WERI-Rb-1 (cell line): ENCODE measurements at regions not wholly inside any gene's neighbourhood (a gene's known extent, or its start where the extent isn't known, plus 50 kb on each side); places are given as distances from the start of the nearest gene placed in this dataset.

ENCODE experiments used
- DNase-seq: peaks from one replicate; pipeline ENCODE4 v3.0.0-alpha.2; 2020
- H3K27ac ChIP-seq: fragments of 250-450 bp; sonication (Bioruptor Pico); 2 replicates; pipeline ENCODE4 v1.5.1; 2020; ENCODE audit warnings: mild to moderate bottlenecking, moderate library complexity
- H3K27me3 ChIP-seq: fragments of 250-450 bp; sonication (Bioruptor Pico); 2 replicates; pipeline ENCODE4 v1.5.1; 2021; ENCODE audit warnings: mild to moderate bottlenecking, low read depth, moderate library complexity; ENCODE audit not compliant: insufficient read depth, severe bottlenecking
- H3K36me3 ChIP-seq: fragments of 250-450 bp; sonication (Bioruptor Pico); 2 replicates; pipeline ENCODE4 v1.5.1; 2020; ENCODE audit warnings: mild to moderate bottlenecking, moderate library complexity
- H3K4me3 ChIP-seq: 2 replicates; pipeline ENCODE4 v1.5.1; 2011; ENCODE audit warnings: low read depth, mild to moderate bottlenecking, control low read depth, low read length
- H3K9me3 ChIP-seq: fragments of 250-450 bp; sonication (Bioruptor Pico); 2 replicates; pipeline ENCODE4 v1.5.1; 2021; ENCODE audit warnings: mild to moderate bottlenecking, moderate library complexity; ENCODE audit not compliant: severe bottlenecking
- CTCF ChIP-seq: IDR thresholded peaks from 2 replicates; pipeline ENCODE4 v1.5.1; 2011; ENCODE audit warnings: low read depth, mild to moderate bottlenecking, control low read depth, inconsistent platforms, low read length

GRCh38 chr2:14684516-14684915 is 52.0 kb downstream of the LRATD1 start:
- H3K27me3 ChIP-seq = no peaks in the 10 kb centered on the region

GRCh38 chr2:14690926-14691325 is 58.4 kb downstream of the LRATD1 start:
- Histone ChIP-seq H3K9me3 (no peaks in the 10 kb centered on the region), H3K27ac (no peak overlapping the region), H3K4me3 (no peak overlapping the region), H3K36me3 (no peaks in the 10 kb centered on the region), H3K27me3 (no peaks in the 10 kb centered on the region)
- TF ChIP-seq CTCF = no peak
- DNase-seq = no peak

More at GRCh38 chr2:14684516-14684915, 52.0 kb downstream of the LRATD1 start:
- H3K36me3 ChIP-seq = no peaks in the 10 kb centered on the region
- no peak for TF ChIP-seq CTCF
- no peak for DNase-seq
- no peak overlapping the region for H3K27ac ChIP-seq
- H3K4me3 ChIP-seq = no peak overlapping the region
- H3K9me3 ChIP-seq = no peaks in the 10 kb centered on the region

- no peak for TF ChIP-seq CTCF
- DNase-seq = no peak
- Histone ChIP-seq H3K4me3 (no peak overlapping the region), H3K27me3 (no peaks in the 10 kb centered on the region), H3K36me3 (no peaks in the 10 kb centered on the region), H3K9me3 (no peaks in the 10 kb centered on the region), H3K27ac (no peak overlapping the region)
Observed at GRCh38 chr2:14693874-14694273, 61.4 kb downstream of the LRATD1 start.

GRCh38 chr2:14700753-14701152 is 68.2 kb downstream of the LRATD1 start:
- Histone ChIP-seq H3K27ac (no peak overlapping the region), H3K4me3 (no peak overlapping the region), H3K9me3 (no peaks in the 10 kb centered on the region), H3K36me3 (no peaks in the 10 kb centered on the region), H3K27me3 (no peaks in the 10 kb centered on the region)
- TF ChIP-seq CTCF = no peak
- DNase-seq = no peak

GRCh38 chr2:14702258-14702657 is 69.7 kb downstream of the LRATD1 start:
- Histone ChIP-seq H3K27ac (no peak overlapping the region), H3K27me3 (no peaks in the 10 kb centered on the region), H3K4me3 (no peak overlapping the region), H3K36me3 (no peaks in the 10 kb centered on the region), H3K9me3 (no peaks in the 10 kb centered on the region)
- no peak for TF ChIP-seq CTCF
- DNase-seq = no peak

GRCh38 chr2:14706201-14706600 is 73.7 kb downstream of the LRATD1 start:
- no peaks in the 10 kb centered on the region for H3K36me3 ChIP-seq

More at GRCh38 chr2:14706201-14706600, 73.7 kb downstream of the LRATD1 start:
- no peak for TF ChIP-seq CTCF
- DNase-seq = no peak
- H3K9me3 ChIP-seq = no peaks in the 10 kb centered on the region
- no peak overlapping the region for H3K4me3 ChIP-seq
- no peaks in the 10 kb centered on the region for H3K27me3 ChIP-seq
- no peak overlapping the region for H3K27ac ChIP-seq
